Activated CD8-positive, alpha-beta T cell treated with anti-CD3 and anti-CD28 coated beads for 36 hours (primary cell): ENCODE measurements at regions not wholly inside any gene's neighbourhood (a gene's known extent, or its start where the extent isn't known, plus 50 kb on each side); places are given as distances from the start of the nearest gene placed in this dataset.

Source experiments
- ATAC-seq: fragments of 200-7000 bp; cut with Tn5 transposase; one replicate; pipeline ENCODE4 v1.10.0; 2021; ENCODE audit warnings: mild to moderate bottlenecking, moderate library complexity
- CTCF ChIA-PET: fragments of 350-600 bp; sonication (Branson Sonifier 250); formaldehyde crosslinking; loops from one replicate; lab custom pipeline; 2021; ENCODE audit warnings: antibody characterized with exemption; lab: Charles Lee
- POLR2A ChIA-PET: fragments of 350-600 bp; sonication (Branson Sonifier 250); formaldehyde crosslinking; loops from one replicate; lab custom pipeline; 2021; ENCODE audit warnings: antibody characterized with exemption; lab: Charles Lee
- DNase-seq: peaks from one replicate; pipeline ENCODE4 v3.0.0-alpha.2; 2020
- H3K27ac Mint-ChIP-seq: one replicate; pipeline ENCODE4 v1.8.0; 2021; ENCODE audit warnings: mild to moderate bottlenecking, mixed read lengths
- H3K27me3 Mint-ChIP-seq: one replicate; pipeline ENCODE4 v1.8.0; 2021; ENCODE audit warnings: mixed read lengths
- H3K36me3 Mint-ChIP-seq: one replicate; pipeline ENCODE4 v1.8.0; 2021; ENCODE audit warnings: low read depth, mixed read lengths
- H3K4me1 Mint-ChIP-seq: one replicate; pipeline ENCODE4 v1.8.0; 2021; ENCODE audit warnings: low read depth, mixed read lengths
- H3K4me3 Mint-ChIP-seq: one replicate; pipeline ENCODE4 v1.8.0; 2021; ENCODE audit warnings: mild to moderate bottlenecking, moderate library complexity, mixed read lengths
- H3K9me3 Mint-ChIP-seq: one replicate; pipeline ENCODE4 v1.8.0; 2021; ENCODE audit warnings: mixed read lengths
- CTCF ChIP-seq: fragments of 200-600 bp; IDR thresholded peaks from one replicate; pipeline ENCODE4 v1.8.0; 2022; ENCODE audit warnings: antibody characterized with exemption, mild to moderate bottlenecking
- intact Hi-C: fragments of 100-400 bp; cut with micrococcal nuclease; formaldehyde crosslinking; loops from one replicate; pipeline ENCODE4 v1.10.0; 2022

GRCh38 chr18:41099451-41099850 lies 855.6 kb upstream of the PIK3C3 start:
- no peak overlapping the region for H3K4me3 Mint-ChIP-seq
- DNase-seq (no peak), ATAC-seq (no peak)
- POLR2A ChIA-PET: no interaction called here
- no peak for TF ChIP-seq CTCF
- no peaks in the 10 kb centered on the region for H3K27me3 Mint-ChIP-seq
- CTCF ChIA-PET: no interaction called here
- H3K36me3 Mint-ChIP-seq: no peaks in the 10 kb centered on the region
- H3K4me1 Mint-ChIP-seq: no peaks in the 10 kb centered on the region
- H3K9me3 Mint-ChIP-seq: peaks cover 3% of the 10 kb centered on the region
- intact Hi-C loops: no loop called here
- no peak overlapping the region for H3K27ac Mint-ChIP-seq

GRCh38 chr18:41096504-41096903 lies 858.5 kb upstream of the PIK3C3 start:
- ChIA-PET CTCF (no interaction called here), POLR2A (no interaction called here)
- H3K4me1 Mint-ChIP-seq: no peaks in the 10 kb centered on the region
- no peak for DNase-seq
- H3K9me3 Mint-ChIP-seq: peaks cover 4% of the 10 kb centered on the region
- TF ChIP-seq CTCF: no peak
- ATAC-seq: no peak
- no peak overlapping the region for H3K4me3 Mint-ChIP-seq
- no peaks in the 10 kb centered on the region for H3K36me3 Mint-ChIP-seq
- intact Hi-C loops: no loop called here
- H3K27me3 Mint-ChIP-seq: no peaks in the 10 kb centered on the region
- no peak overlapping the region for H3K27ac Mint-ChIP-seq

- POLR2A ChIA-PET: no interaction called here
- H3K27me3 Mint-ChIP-seq: no peaks in the 10 kb centered on the region
Measured at GRCh38 chr18:41077076-41077475, 878.0 kb upstream of the PIK3C3 start.

GRCh38 chr18:41075212-41075611 lies 879.8 kb upstream of the PIK3C3 start:
- no peak for ATAC-seq
- Mint-ChIP-seq H3K36me3 (no peaks in the 10 kb centered on the region), H3K4me3 (no peak overlapping the region), H3K27ac (no peak overlapping the region), H3K9me3 (peaks cover 8% of the 10 kb centered on the region), H3K4me1 (no peaks in the 10 kb centered on the region), H3K27me3 (no peaks in the 10 kb centered on the region)
- intact Hi-C loops: no loop called here
- DNase-seq: no peak
- TF ChIP-seq CTCF: no peak
- ChIA-PET POLR2A (no interaction called here), CTCF (no interaction called here)

More at GRCh38 chr18:41077076-41077475, 878.0 kb upstream of the PIK3C3 start:
- no peak overlapping the region for H3K27ac Mint-ChIP-seq
- no peak for TF ChIP-seq CTCF
- no peak overlapping the region for H3K4me3 Mint-ChIP-seq
- no peaks in the 10 kb centered on the region for H3K4me1 Mint-ChIP-seq
- ATAC-seq: no peak
- H3K9me3 Mint-ChIP-seq: peaks cover 8% of the 10 kb centered on the region
- intact Hi-C loops: no loop called here
- CTCF ChIA-PET: no interaction called here
- no peaks in the 10 kb centered on the region for H3K36me3 Mint-ChIP-seq
- no peak for DNase-seq

- Mint-ChIP-seq H3K9me3 (peaks cover 4% of the 10 kb centered on the region), H3K4me3 (no peak overlapping the region), H3K27me3 (no peaks in the 10 kb centered on the region), H3K36me3 (no peaks in the 10 kb centered on the region), H3K4me1 (no peaks in the 10 kb centered on the region), H3K27ac (no peak overlapping the region)
- DNase-seq: no peak
- no peak for TF ChIP-seq CTCF
- ATAC-seq: no peak
- ChIA-PET POLR2A (no interaction called here), CTCF (no interaction called here)
- intact Hi-C loops: no loop called here
Measured at GRCh38 chr18:41073372-41073954, 881.6 kb upstream of the PIK3C3 start.
